Left lobe of liver (tissue), 2 donors: ENCODE measurements at regions not wholly inside any gene's neighbourhood (a gene's known extent, or its start where the extent isn't known, plus 50 kb on each side); places are given as distances from the start of the nearest gene placed in this dataset.
A peak's percentile ranks its signal among the peaks of the same experiment; 100 is the strongest.

ENCODE experiments used
- ATAC-seq: fragments of 200-7000 bp; cut with Tn5 transposase; one replicate; pipeline ENCODE4 v1.9.1; 2020; ENCODE audit warnings: mild to moderate bottlenecking, moderate library complexity
- DNase-seq: peaks from one replicate; pipeline ENCODE4 v3.0.0-alpha.2; 2020; ENCODE audit warnings: low spot score
- donor health status: DM: no; HTN: no; CAD: no; lungs with moderate emphysema.
- donor health status: DM: no; HTN: yes; CAD: no.

GRCh38 chr6:37104824-37105147, 65.2 kb upstream of the PIM1 start:
- ATAC-seq (no peak), DNase-seq (no peak)

GRCh38 chr6:37105148-37106050, 64.6 kb upstream of the PIM1 start:
- ATAC-seq (no peak), DNase-seq (no peak)

- no peak for DNase-seq
- no peak for ATAC-seq
These were observed 63.9 kb upstream of the PIM1 start for GRCh38 chr6:37106051-37106363.

GRCh38 chr6:37106554-37106953, 63.4 kb upstream of the PIM1 start:
- ATAC-seq (no peak), DNase-seq (no peak)

- peak; percentile 40 for ATAC-seq
- DNase-seq = peak; percentile 61
These were observed 62.9 kb upstream of the PIM1 start for GRCh38 chr6:37106982-37107491.

- ATAC-seq (peak; percentile 37), DNase-seq (no peak)
These were observed 60.0 kb upstream of the PIM1 start for GRCh38 chr6:37109714-37110499.

- ATAC-seq (peak; percentile 52), DNase-seq (no peak)
These were observed 59.2 kb upstream of the PIM1 start for GRCh38 chr6:37110500-37111461.

- ATAC-seq (no peak), DNase-seq (no peak)
These were observed 56.0 kb upstream of the PIM1 start for GRCh38 chr6:37113976-37114375.

GRCh38 chr6:37114612-37115011, 55.3 kb upstream of the PIM1 start:
- ATAC-seq = no peak
- DNase-seq = no peak

- DNase-seq (no peak), ATAC-seq (no peak)
These were observed 54.6 kb upstream of the PIM1 start for GRCh38 chr6:37115236-37115895.

GRCh38 chr6:37116326-37116725, 53.6 kb upstream of the PIM1 start:
- ATAC-seq = no peak
- DNase-seq = no peak

GRCh38 chr6:37119387-37119886, 50.5 kb upstream of the PIM1 start:
- DNase-seq = no peak

More at GRCh38 chr6:37119387-37119886, 50.5 kb upstream of the PIM1 start:
- no peak for ATAC-seq
